Mesenchymal stem cell (in vitro differentiated cells and primary cell): ENCODE measurements at regions not wholly inside any gene's neighbourhood (a gene's known extent, or its start where the extent isn't known, plus 50 kb on each side); places are given as distances from the start of the nearest gene placed in this dataset.

Experiments
- DNase-seq: peaks from one replicate; pipeline ENCODE4 v3.0.0-alpha.2; 2013
- H2AFZ ChIP-seq: one replicate; pipeline ENCODE4 v1.6.1; 2013; ENCODE audit warnings: low read depth, mild to moderate bottlenecking, control low read depth, inconsistent platforms, low read length, moderate library complexity
- H2AK5ac ChIP-seq: 2 replicates; pipeline ENCODE4 v1.6.1; 2013; ENCODE audit warnings: low read length, moderate library complexity, mild to moderate bottlenecking, inconsistent platforms; ENCODE audit not compliant: severe bottlenecking
- H2BK120ac ChIP-seq: one replicate; pipeline ENCODE4 v1.6.1; 2013; ENCODE audit warnings: low read depth, mild to moderate bottlenecking, inconsistent platforms, low read length, moderate library complexity
- H2BK12ac ChIP-seq, 2 experiments: one replicate each; pipeline ENCODE4 v1.6.1; 2013; ENCODE audit warnings: inconsistent platforms in 2 of 2, low read length in 2 of 2, mild to moderate bottlenecking in 2 of 2, moderate library complexity in 2 of 2, control low read depth in 1 of 2
- H2BK15ac ChIP-seq: one replicate; pipeline ENCODE4 v1.6.1; 2013; ENCODE audit warnings: mild to moderate bottlenecking, low read depth, inconsistent platforms; ENCODE audit not compliant: poor library complexity, severe bottlenecking
- H2BK5ac ChIP-seq: 2 replicates; pipeline ENCODE4 v1.6.1; 2013; ENCODE audit warnings: low read depth, mild to moderate bottlenecking, low read length, control low read depth, inconsistent platforms; ENCODE audit not compliant: poor library complexity, severe bottlenecking
- H3K14ac ChIP-seq, 2 experiments: one replicate each; pipeline ENCODE4 v1.6.1; 2013; ENCODE audit warnings: inconsistent platforms in 2 of 2, low read length in 2 of 2, control low read depth in 1 of 2, mild to moderate bottlenecking in 1 of 2, moderate library complexity in 1 of 2
- H3K18ac ChIP-seq, 2 experiments: one replicate each; pipeline ENCODE4 v1.6.1; 2013; ENCODE audit warnings: inconsistent platforms in 2 of 2, low read length in 2 of 2, control low read depth in 1 of 2, low read depth in 1 of 2, mild to moderate bottlenecking in 1 of 2
- H3K23ac ChIP-seq, 2 experiments: one replicate each; pipeline ENCODE4 v1.6.1; 2013; ENCODE audit warnings: inconsistent platforms in 2 of 2, low read length in 2 of 2, mild to moderate bottlenecking in 2 of 2, moderate library complexity in 2 of 2, control low read depth in 1 of 2
- H3K27ac ChIP-seq: 2 replicates; pipeline ENCODE4 v1.5.1; 2013; ENCODE audit warnings: mild to moderate bottlenecking, moderate library complexity, low read length, control low read depth, inconsistent platforms; ENCODE audit not compliant: poor library complexity, severe bottlenecking
- H3K27me3 ChIP-seq, 2 experiments: 2 replicates each; pipeline versions ENCODE4 v1.6.1 to v1.7.0; 2013; ENCODE audit warnings: low read length in 2 of 2, mild to moderate bottlenecking in 2 of 2, moderate library complexity in 2 of 2, control low read depth in 1 of 2, inconsistent platforms in 1 of 2; ENCODE audit not compliant: control insufficient read depth in 1 of 2, insufficient read depth in 1 of 2
- H3K36me3 ChIP-seq, 2 experiments: 2 replicates each; pipeline versions ENCODE4 v1.6.1 to v1.7.0; 2013; ENCODE audit warnings: low read length in 2 of 2, control low read depth in 1 of 2, inconsistent platforms in 1 of 2, low read depth in 1 of 2, mild to moderate bottlenecking in 1 of 2; ENCODE audit not compliant: insufficient read depth in 2 of 2, control insufficient read depth in 1 of 2
- H3K4ac ChIP-seq, 2 experiments: one replicate each; pipeline ENCODE4 v1.6.1; 2013; ENCODE audit warnings: inconsistent platforms in 2 of 2, low read length in 2 of 2, mild to moderate bottlenecking in 2 of 2, moderate library complexity in 2 of 2, control low read depth in 1 of 2, low read depth in 1 of 2
- H3K4me1 ChIP-seq: 2 replicates; pipeline ENCODE4 v1.6.1; 2013; ENCODE audit warnings: low read depth, low read length, control low read depth; ENCODE audit not compliant: control insufficient read depth, insufficient read depth
- H3K4me2 ChIP-seq: 2 replicates; pipeline ENCODE4 v1.6.1; 2013; ENCODE audit warnings: low read length, mild to moderate bottlenecking, inconsistent platforms; ENCODE audit not compliant: poor library complexity, severe bottlenecking
- H3K4me3 ChIP-seq, 2 experiments: 2 replicates each; pipeline versions ENCODE4 v1.5.1 to v1.7.0; 2013; ENCODE audit warnings: low read length in 2 of 2, mild to moderate bottlenecking in 2 of 2, control low read depth in 1 of 2, low read depth in 1 of 2; ENCODE audit not compliant: insufficient read depth in 1 of 2
- H3K79me1 ChIP-seq: replicated peaks from 2 replicates; pipeline ENCODE4 v1.6.1; 2013; ENCODE audit warnings: mild to moderate bottlenecking, control low read depth, low read length, inconsistent platforms; ENCODE audit not compliant: poor library complexity, severe bottlenecking
- H3K9ac ChIP-seq: 2 replicates; pipeline ENCODE4 v1.7.0; 2013; ENCODE audit warnings: mild to moderate bottlenecking, low read length, moderate library complexity
- H3K9me3 ChIP-seq: 2 replicates; pipeline ENCODE4 v1.7.0; 2013; ENCODE audit warnings: mild to moderate bottlenecking, low read length; ENCODE audit not compliant: control insufficient read depth
- H4K8ac ChIP-seq: one replicate; pipeline ENCODE4 v1.6.1; 2013; ENCODE audit warnings: inconsistent platforms, mild to moderate bottlenecking, low read length, moderate library complexity
- H4K91ac ChIP-seq: one replicate; pipeline ENCODE4 v1.6.1; 2013; ENCODE audit warnings: mild to moderate bottlenecking, low read length, inconsistent platforms
- WGBS: methylation state at CpG from one replicate; pipeline ENCODE4 v1.1.7; 2013; ENCODE audit warnings: mixed read lengths; 5-methylcytosine and 5-hydroxymethylcytosine counted together

- no peak overlapping the region for H2AK5ac ChIP-seq
- no peak overlapping the region for H3K9ac ChIP-seq
- no peaks in the 10 kb centered on the region for H3K79me1 ChIP-seq
- H2BK5ac ChIP-seq: no peak overlapping the region
- no peak overlapping the region for H2BK15ac ChIP-seq
- H3K18ac ChIP-seq: no peak overlapping the region
- H3K4me2 ChIP-seq: no peak overlapping the region
- H3K36me3 ChIP-seq: no peaks in the 10 kb centered on the region
- H3K23ac ChIP-seq: no peak overlapping the region
- H3K9me3 ChIP-seq: peaks cover 33% of the 10 kb centered on the region
- H2AFZ ChIP-seq: no peak overlapping the region
- WGBS: 36% methylated on average over 3 of the region's 3 CpGs
- H4K91ac ChIP-seq: no peak overlapping the region
- H3K4me3 ChIP-seq: no peak overlapping the region
- no peaks in the 10 kb centered on the region for H3K4me1 ChIP-seq
- H4K8ac ChIP-seq: no peak overlapping the region
- H2BK12ac ChIP-seq: no peak overlapping the region
- no peak overlapping the region for H3K27ac ChIP-seq
- H3K27me3 ChIP-seq: no peaks in the 10 kb centered on the region
- H2BK120ac ChIP-seq: no peak overlapping the region
- no peak overlapping the region for H3K4ac ChIP-seq
- no peak for DNase-seq
- no peak overlapping the region for H3K14ac ChIP-seq
Observed at GRCh38 chrX:6852869-6853268, 294.6 kb upstream of the STS start.

GRCh38 chrX:6852121-6852520 lies 295.4 kb upstream of the STS start:
- 78% methylated on average over 1 of the region's 1 CpG for WGBS
- H3K9ac ChIP-seq: no peak overlapping the region
- H4K8ac ChIP-seq: no peak overlapping the region
- H3K4me2 ChIP-seq: no peak overlapping the region
- no peak overlapping the region for H3K4me3 ChIP-seq
- H3K79me1 ChIP-seq: no peaks in the 10 kb centered on the region
- no peak for DNase-seq
- H3K36me3 ChIP-seq: no peaks in the 10 kb centered on the region
- no peak overlapping the region for H4K91ac ChIP-seq
- no peak overlapping the region for H3K4ac ChIP-seq
- no peak overlapping the region for H2BK12ac ChIP-seq
- H3K9me3 ChIP-seq: peaks cover 34% of the 10 kb centered on the region
- no peak overlapping the region for H2AK5ac ChIP-seq
- H3K23ac ChIP-seq: no peak overlapping the region
- H3K27ac ChIP-seq: no peak overlapping the region
- no peak overlapping the region for H2AFZ ChIP-seq
- no peaks in the 10 kb centered on the region for H3K27me3 ChIP-seq
- H3K18ac ChIP-seq: no peak overlapping the region
- no peak overlapping the region for H2BK5ac ChIP-seq
- H3K14ac ChIP-seq: no peak overlapping the region
- H3K4me1 ChIP-seq: no peaks in the 10 kb centered on the region
- H2BK120ac ChIP-seq: no peak overlapping the region
- H2BK15ac ChIP-seq: no peak overlapping the region

- H3K36me3 ChIP-seq: no peaks in the 10 kb centered on the region
- H3K9me3 ChIP-seq: peaks cover 31% of the 10 kb centered on the region
- H3K4ac ChIP-seq: no peak overlapping the region
- no peak overlapping the region for H3K27ac ChIP-seq
- H3K4me3 ChIP-seq: no peak overlapping the region
- H3K14ac ChIP-seq: no peak overlapping the region
- H4K91ac ChIP-seq: no peak overlapping the region
- no peak overlapping the region for H2BK5ac ChIP-seq
- no peak for DNase-seq
- no peak overlapping the region for H2AK5ac ChIP-seq
- H3K4me1 ChIP-seq: no peaks in the 10 kb centered on the region
- no peak overlapping the region for H3K18ac ChIP-seq
- no peak overlapping the region for H4K8ac ChIP-seq
- no peak overlapping the region for H3K23ac ChIP-seq
- WGBS: 100% methylated on average over 2 of the region's 4 CpGs
- H2AFZ ChIP-seq: no peak overlapping the region
- H2BK120ac ChIP-seq: no peak overlapping the region
- H2BK15ac ChIP-seq: no peak overlapping the region
- H2BK12ac ChIP-seq: no peak overlapping the region
- H3K4me2 ChIP-seq: no peak overlapping the region
- H3K79me1 ChIP-seq: no peaks in the 10 kb centered on the region
- H3K27me3 ChIP-seq: no peaks in the 10 kb centered on the region
- H3K9ac ChIP-seq: no peak overlapping the region
Observed at GRCh38 chrX:6851140-6851539, 296.4 kb upstream of the STS start.

GRCh38 chrX:6849716-6850414 lies 297.6 kb upstream of the STS start:
- Histone ChIP-seq H2BK12ac (no peak overlapping the region), H3K27me3 (no peaks in the 10 kb centered on the region), H3K23ac (no peak overlapping the region), H2AFZ (no peak overlapping the region), H3K4me2 (no peak overlapping the region), H2BK15ac (no peak overlapping the region), H4K8ac (no peak overlapping the region), H3K4me1 (no peaks in the 10 kb centered on the region), H3K4ac (no peak overlapping the region), H3K18ac (no peak overlapping the region), H3K36me3 (no peaks in the 10 kb centered on the region), H3K27ac (peak overlapping the region; percentile 33), H3K79me1 (no peaks in the 10 kb centered on the region), H4K91ac (no peak overlapping the region), H2BK5ac (no peak overlapping the region), H2BK120ac (no peak overlapping the region), H3K14ac (no peak overlapping the region), H3K9ac (no peak overlapping the region), H3K4me3 (no peak overlapping the region), H3K9me3 (peaks cover 36% of the 10 kb centered on the region), H2AK5ac (no peak overlapping the region)
- peak; percentile 29 for DNase-seq
- 14% methylated on average over 3 of the region's 6 CpGs for WGBS
